T-helper 2 cell treated with Interferon-gamma antibody and Interleukin-4, amounts not matched to agents 100 ng/mL and 5 ng/mL, for 36 hours (primary cell): ENCODE measurements at regions not wholly inside any gene's neighbourhood (a gene's known extent, or its start where the extent isn't known, plus 50 kb on each side); places are given as distances from the start of the nearest gene placed in this dataset.

Experiments
- intact Hi-C: fragments of 100-400 bp; cut with micrococcal nuclease; formaldehyde crosslinking; loops from one replicate; pipeline ENCODE4 v1.15.1; 2023

- intact Hi-C loops: no loop called here
These were observed 496.5 kb upstream of the TNC start for GRCh38 chr9:115614326-115614999.

- intact Hi-C loops: no loop called here
These were observed 497.0 kb upstream of the TNC start for GRCh38 chr9:115615000-115615401.

GRCh38 chr9:115615821-115616665 lies 498.1 kb upstream of the TNC start:
- intact Hi-C loops: no loop called here

- intact Hi-C loops: no loop called here
These were observed 498.8 kb upstream of the TNC start for GRCh38 chr9:115616666-115617239.

- intact Hi-C loops: no loop called here
These were observed 507.3 kb upstream of the TNC start for GRCh38 chr9:115625251-115625650.

GRCh38 chr9:115625954-115626353 lies 508.0 kb upstream of the TNC start:
- intact Hi-C loops: no loop called here

GRCh38 chr9:115627511-115627910 lies 509.6 kb upstream of the TNC start:
- intact Hi-C loops: no loop called here

- intact Hi-C loops: no loop called here
These were observed 510.5 kb upstream of the TNC start for GRCh38 chr9:115628426-115628825.

GRCh38 chr9:115629879-115630840 lies 512.2 kb upstream of the TNC start:
- intact Hi-C loops: no loop called here

- intact Hi-C loops: no loop called here
These were observed 514.4 kb upstream of the TNC start for GRCh38 chr9:115632391-115632790.

GRCh38 chr9:115633104-115633503 lies 515.1 kb upstream of the TNC start:
- intact Hi-C loops: no loop called here

GRCh38 chr9:115635680-115636383 lies 517.8 kb upstream of the PAPPA start:
- intact Hi-C loops: no loop called here

GRCh38 chr9:115636596-115636995 lies 517.0 kb upstream of the PAPPA start:
- intact Hi-C loops: no loop called here

- intact Hi-C loops: no loop called here
These were observed 515.9 kb upstream of the PAPPA start for GRCh38 chr9:115637661-115638060.

GRCh38 chr9:115640887-115641286 lies 512.7 kb upstream of the PAPPA start:
- intact Hi-C loops: no loop called here

GRCh38 chr9:115642285-115642684 lies 511.3 kb upstream of the PAPPA start:
- intact Hi-C loops: no loop called here

- intact Hi-C loops: no loop called here
These were observed 509.5 kb upstream of the PAPPA start for GRCh38 chr9:115643948-115644727.

- intact Hi-C loops: no loop called here
These were observed 503.6 kb upstream of the PAPPA start for GRCh38 chr9:115649991-115650472.

GRCh38 chr9:115650768-115651167 lies 502.8 kb upstream of the PAPPA start:
- intact Hi-C loops: no loop called here

GRCh38 chr9:115651461-115651860 lies 502.1 kb upstream of the PAPPA start:
- intact Hi-C loops: no loop called here
